Breast epithelium (tissue), 3 donors: ENCODE measurements at regions not wholly inside any gene's neighbourhood (a gene's known extent, or its start where the extent isn't known, plus 50 kb on each side); places are given as distances from the start of the nearest gene placed in this dataset.

ENCODE experiments used
- CTCF ChIP-seq, 3 donors: fragments of 450-650 bp; IDR thresholded peaks; one replicate each; pipeline ENCODE4 v1.5.1; 2016 to 2017; ENCODE audit warnings: antibody characterized with exemption in 3 of 3, mild to moderate bottlenecking in 3 of 3, moderate library complexity in 3 of 3
- POLR2A ChIP-seq: fragments of 450-650 bp; IDR thresholded peaks from one replicate; pipeline ENCODE4 v1.6.1; 2016; ENCODE audit warnings: antibody characterized with exemption, mild to moderate bottlenecking, moderate library complexity

GRCh38 chr3:16069149-16069922 is 105.1 kb upstream of the GALNT15 start:
- TF ChIP-seq POLR2A (no peak), CTCF (IDR thresholded peaks at IDR 0.05) (no peak)
